Right lobe of liver (tissue), 6 donors: ENCODE measurements at regions not wholly inside any gene's neighbourhood (a gene's known extent, or its start where the extent isn't known, plus 50 kb on each side); places are given as distances from the start of the nearest gene placed in this dataset.
"Not testable (repeated sequence)": the region's sequence is repeated elsewhere in the genome, so short reads cannot be mapped to it uniquely, and the experiment has no call there.

Experiments
- ATAC-seq, 4 donors: fragments of 200-7000 bp; cut with Tn5 transposase; one replicate each; pipeline ENCODE4 v1.9.1; 2020; ENCODE audit warnings: mild to moderate bottlenecking in 4 of 4, moderate library complexity in 4 of 4
- DNase-seq, 3 donors: peaks; one replicate each; pipeline ENCODE4 v3.0.0-alpha.2; 2020
- H3K27ac ChIP-seq, 3 donors: fragments of 200-600 bp; one replicate each; pipeline ENCODE4 v1.8.0; 2022
- H3K27me3 ChIP-seq, 2 donors: fragments of 200-600 bp; one replicate each; pipeline ENCODE4 v1.8.0; 2022
- H3K36me3 ChIP-seq, 4 donors: fragments of 200-600 bp; sonication (generic) in 1 of 4; one replicate each; pipeline versions ENCODE4 v1.5.1 to v1.8.0; 2017 to 2022; ENCODE audit warnings: control low read depth in 1 of 4
- H3K4me1 ChIP-seq, 4 donors: fragments of 200-600 bp; sonication (generic) in 1 of 4; one replicate each; pipeline versions ENCODE4 v1.5.1 to v1.8.0; 2017 to 2022; ENCODE audit warnings: control low read depth in 1 of 4
- H3K4me3 ChIP-seq, 3 donors: fragments of 200-600 bp; one replicate each; pipeline ENCODE4 v1.8.0; 2022
- H3K9me3 ChIP-seq, 4 donors: fragments of 200-600 bp; sonication (generic) in 1 of 4; one replicate each; pipeline versions ENCODE4 v1.5.1 to v1.8.0; 2017 to 2022; ENCODE audit warnings: control low read depth in 1 of 4
- POLR2A ChIP-seq: fragments of 450-650 bp; IDR thresholded peaks from one replicate; pipeline ENCODE4 v1.6.1; 2017; ENCODE audit warnings: antibody characterized with exemption, mild to moderate bottlenecking
- WGBS: methylation state at CpG from one replicate; pipeline ENCODE4 v1.1.6; 2018; ENCODE audit warnings: low coverage, low lambda C conversion rate; ENCODE audit not compliant: insufficient coverage; ENCODE audit errors: missing lambda C conversion rate; 5-methylcytosine and 5-hydroxymethylcytosine counted together
- intact Hi-C, 2 donors: fragments of 100-400 bp; cut with DNase I; formaldehyde crosslinking; loops; one replicate each; pipeline versions ENCODE4 v1.11.2 to v1.14.1; 2022
- TF ChIP-seq, protein P1 (sequence below), 4 donors: fragments of 200-600 bp in 3 of 4; fragments of 450-650 bp in 1 of 4; IDR thresholded peaks; one replicate each; pipeline versions ENCODE4 v1.5.1 to v1.8.0; 2016 to 2022; ENCODE audit warnings: antibody characterized with exemption in 4 of 4, mild to moderate bottlenecking in 2 of 4
- donor health status: DM: no; HTN: yes; CAD: no.
- donor health status: DM: no; HTN: no; CAD: no.
- donor health status: DM: no; HTN: no; CAD: no.
- donor health status: DM: no; HTN: yes; CAD: no.
- donor health status: DM: no; HTN: yes; CAD: no.

DNA sequence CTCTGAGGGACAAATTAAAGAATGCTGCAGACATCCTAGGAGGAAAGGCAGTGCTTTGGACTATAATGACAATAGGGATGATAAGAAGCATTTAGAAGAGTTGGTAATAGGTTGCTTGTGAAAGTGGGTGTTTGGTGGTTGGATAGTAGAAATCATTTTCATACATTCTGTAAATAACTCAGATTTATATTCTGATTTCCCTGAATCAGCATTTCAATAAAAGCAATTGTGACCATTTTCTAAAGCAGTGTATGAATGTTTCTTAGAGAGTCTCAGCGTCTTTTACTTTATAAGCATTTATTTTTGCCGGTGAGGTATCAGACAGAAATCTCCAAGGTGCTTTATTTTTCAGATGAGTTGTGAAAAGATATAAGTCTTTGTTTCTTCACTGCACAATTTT is 1099.0 kb upstream of the LRRTM1 start:
- H3K9me3 ChIP-seq = no peaks in the 10 kb centered on the region
- DNase-seq (no peak), ATAC-seq (no peak)
- intact Hi-C loops = no loop called here
- H3K36me3 ChIP-seq = no peaks in the 10 kb centered on the region
- H3K4me3 ChIP-seq = no peak overlapping the region
- no peaks in the 10 kb centered on the region for H3K4me1 ChIP-seq
- TF ChIP-seq POLR2A = no peak
- TF ChIP-seq, protein P1, sequence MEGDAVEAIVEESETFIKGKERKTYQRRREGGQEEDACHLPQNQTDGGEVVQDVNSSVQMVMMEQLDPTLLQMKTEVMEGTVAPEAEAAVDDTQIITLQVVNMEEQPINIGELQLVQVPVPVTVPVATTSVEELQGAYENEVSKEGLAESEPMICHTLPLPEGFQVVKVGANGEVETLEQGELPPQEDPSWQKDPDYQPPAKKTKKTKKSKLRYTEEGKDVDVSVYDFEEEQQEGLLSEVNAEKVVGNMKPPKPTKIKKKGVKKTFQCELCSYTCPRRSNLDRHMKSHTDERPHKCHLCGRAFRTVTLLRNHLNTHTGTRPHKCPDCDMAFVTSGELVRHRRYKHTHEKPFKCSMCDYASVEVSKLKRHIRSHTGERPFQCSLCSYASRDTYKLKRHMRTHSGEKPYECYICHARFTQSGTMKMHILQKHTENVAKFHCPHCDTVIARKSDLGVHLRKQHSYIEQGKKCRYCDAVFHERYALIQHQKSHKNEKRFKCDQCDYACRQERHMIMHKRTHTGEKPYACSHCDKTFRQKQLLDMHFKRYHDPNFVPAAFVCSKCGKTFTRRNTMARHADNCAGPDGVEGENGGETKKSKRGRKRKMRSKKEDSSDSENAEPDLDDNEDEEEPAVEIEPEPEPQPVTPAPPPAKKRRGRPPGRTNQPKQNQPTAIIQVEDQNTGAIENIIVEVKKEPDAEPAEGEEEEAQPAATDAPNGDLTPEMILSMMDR (IDR thresholded peaks at IDR 0.05) = no peak
- WGBS = 67% methylated on average over 2 of the region's 2 CpGs
- H3K27ac ChIP-seq = no peak overlapping the region
- H3K27me3 ChIP-seq = no peaks in the 10 kb centered on the region

GRCh38 chr2:81396417-81397019 is 1092.0 kb upstream of the LRRTM1 start:
- H3K27ac ChIP-seq = no peak overlapping the region
- intact Hi-C loops = no loop called here
- no peak for TF ChIP-seq POLR2A
- TF ChIP-seq, protein P1 (IDR thresholded peaks at IDR 0.05) = no peak
- no peak for DNase-seq
- WGBS = 79% methylated on average over 4 of the region's 4 CpGs
- H3K4me1 ChIP-seq = no peaks in the 10 kb centered on the region
- no peak for ATAC-seq
- H3K4me3 ChIP-seq = no peak overlapping the region
- H3K36me3 ChIP-seq = no peaks in the 10 kb centered on the region
- H3K27me3 ChIP-seq = no peaks in the 10 kb centered on the region
- no peaks in the 10 kb centered on the region for H3K9me3 ChIP-seq

GRCh38 chr2:81395746-81396145 is 1091.2 kb upstream of the LRRTM1 start:
- Histone ChIP-seq H3K27ac (no peak overlapping the region), H3K4me3 (no peak overlapping the region), H3K27me3 (no peaks in the 10 kb centered on the region), H3K9me3 (no peaks in the 10 kb centered on the region), H3K4me1 (no peaks in the 10 kb centered on the region), H3K36me3 (no peaks in the 10 kb centered on the region)
- 42% methylated on average over 2 of the region's 2 CpGs for WGBS
- ATAC-seq = no peak
- intact Hi-C loops = no loop called here
- no peak for TF ChIP-seq POLR2A
- TF ChIP-seq, protein P1 (IDR thresholded peaks at IDR 0.05) = no peak
- no peak for DNase-seq

DNA sequence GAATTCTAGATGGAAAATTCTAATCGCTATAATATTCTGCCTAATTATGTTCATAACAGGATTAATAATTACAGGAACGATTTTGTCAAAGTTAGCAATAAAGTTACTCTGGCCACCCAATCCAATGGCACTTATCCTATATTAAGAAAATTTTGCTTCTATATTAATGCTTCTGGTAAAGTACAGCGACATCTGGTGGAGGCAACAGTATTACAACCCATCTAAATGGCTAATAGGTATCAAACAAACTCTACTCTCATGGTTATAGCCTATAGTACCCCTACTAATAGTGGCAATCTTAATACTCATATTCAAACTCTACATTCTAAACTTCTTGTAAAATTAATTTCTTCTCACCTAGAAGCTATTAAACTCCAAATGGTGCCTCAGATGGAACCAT is 1084.7 kb upstream of the LRRTM1 start:
- no peak for DNase-seq
- H3K9me3 ChIP-seq = no peaks in the 10 kb centered on the region
- 43% methylated on average over 3 of the region's 3 CpGs for WGBS
- ATAC-seq = no peak
- TF ChIP-seq, protein P1 (IDR thresholded peaks at IDR 0.05) = peak in 2 of 4 donors; percentile 20 to 25
- TF ChIP-seq POLR2A = no peak
- H3K4me1 ChIP-seq = no peaks in the 10 kb centered on the region
- H3K27ac ChIP-seq = no peak overlapping the region
- no peaks in the 10 kb centered on the region for H3K36me3 ChIP-seq
- H3K4me3 ChIP-seq = no peak overlapping the region
- intact Hi-C loops = no loop called here
- no peaks in the 10 kb centered on the region for H3K27me3 ChIP-seq

- TF ChIP-seq, protein P1 (IDR thresholded peaks at IDR 0.05) = no peak
- no peak for TF ChIP-seq POLR2A
- intact Hi-C loops = no loop called here
Observed at GRCh38 chr2:81363800-81364199, 1059.2 kb upstream of the LRRTM1 start.

DNA sequence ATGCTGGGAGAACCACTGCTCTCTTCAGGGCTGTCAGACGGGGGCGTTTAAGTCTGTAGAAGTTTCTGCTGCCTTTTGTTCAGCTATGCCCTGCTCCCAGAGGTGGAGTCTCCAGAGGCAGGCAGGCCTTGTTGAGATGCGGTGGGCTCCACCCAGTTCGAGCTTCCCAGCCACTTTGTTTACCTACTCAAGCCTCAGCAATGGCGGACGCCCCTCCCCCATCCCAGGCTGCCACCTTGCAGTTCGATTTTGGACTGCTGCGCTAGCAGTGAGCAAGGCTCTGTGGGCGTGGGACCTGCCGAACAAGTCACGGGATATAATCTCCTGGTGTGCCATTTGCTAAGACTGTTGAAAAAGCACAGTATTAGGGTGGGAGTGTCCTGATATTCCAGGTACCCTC is 1057.9 kb upstream of the LRRTM1 start:
- intact Hi-C loops, H3K27me3 ChIP-seq, ATAC-seq, H3K27ac ChIP-seq, DNase-seq, H3K9me3 ChIP-seq, H3K36me3 ChIP-seq, H3K4me1 ChIP-seq, H3K4me3 ChIP-seq: not testable (repeated sequence)
- WGBS = 73% methylated on average over 3 of the region's 11 CpGs

More at GRCh38 chr2:81363800-81364199, 1059.2 kb upstream of the LRRTM1 start:
- Histone ChIP-seq H3K27me3 (no peaks in the 10 kb centered on the region), H3K27ac (no peak overlapping the region), H3K36me3 (no peaks in the 10 kb centered on the region), H3K9me3 (no peaks in the 10 kb centered on the region), H3K4me3 (no peak overlapping the region), H3K4me1 (no peaks in the 10 kb centered on the region)
- ATAC-seq (no peak), DNase-seq (no peak)
